GM23338 (cell line): ENCODE measurements at regions not wholly inside any gene's neighbourhood (a gene's known extent, or its start where the extent isn't known, plus 50 kb on each side); places are given as distances from the start of the nearest gene placed in this dataset.

Experiments used
- EZH2phosphoT487 ChIP-seq: fragments of 200-600 bp; sonication (generic); IDR thresholded peaks from one replicate; pipeline ENCODE4 v1.8.1; 2018; ENCODE audit warnings: antibody characterized with exemption; ENCODE audit not compliant: unreplicated experiment
- JUNB ChIP-seq: IDR thresholded peaks from one replicate; pipeline ENCODE4 v1.6.1; 2016; ENCODE audit warnings: antibody characterized with exemption; ENCODE audit not compliant: unreplicated experiment
- NANOG ChIP-seq: IDR thresholded peaks from 2 replicates; pipeline ENCODE4 v1.6.1; 2016; ENCODE audit warnings: antibody characterized with exemption, borderline replicate concordance
- POLR2AphosphoS5 ChIP-seq: IDR thresholded peaks from 2 replicates; pipeline ENCODE4 v1.6.1; 2016; ENCODE audit warnings: antibody characterized with exemption, low read depth
- TF ChIP-seq, protein P1 (sequence below), 2 experiments: fragments of 200-600 bp in 1 of 2; sonication (generic) in 1 of 2; conservative IDR thresholded peaks; 2 replicates each; pipeline versions ENCODE4 v1.5.1 to v1.6.1; 2016 to 2017; ENCODE audit warnings: antibody characterized with exemption in 2 of 2, low read depth in 2 of 2, mild to moderate bottlenecking in 2 of 2, moderate library complexity in 1 of 2

DNA sequence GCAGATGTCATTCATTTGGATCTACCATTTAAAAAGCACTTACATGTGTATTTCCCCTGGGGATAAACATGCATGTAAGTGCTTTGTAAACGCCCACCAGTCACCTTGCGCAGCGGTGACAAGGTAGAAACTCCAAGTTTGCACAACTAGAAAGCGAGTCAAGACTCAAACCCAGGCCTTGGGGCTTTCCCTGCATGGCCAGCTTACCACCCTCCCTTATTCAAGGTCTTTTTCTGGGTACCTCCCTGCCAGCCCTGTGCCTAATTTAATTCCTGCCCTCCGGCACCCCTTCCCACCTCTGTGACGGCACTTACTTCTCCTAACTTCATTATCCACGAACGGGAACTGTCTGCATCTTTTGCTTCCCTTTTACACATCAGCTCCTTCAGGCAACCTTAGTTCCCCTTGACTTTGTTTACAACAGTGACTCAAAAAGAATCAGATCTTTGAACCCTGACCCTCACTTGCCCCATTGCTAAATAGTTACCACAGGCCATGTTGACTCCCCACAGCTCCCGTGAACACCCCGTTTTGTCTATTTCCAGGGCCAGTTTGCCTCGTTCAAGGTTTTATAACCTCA lies 138.3 kb upstream of the ETS2 start:
- TF ChIP-seq JUNB (no peak), EZH2phosphoT487 (no peak), NANOG (no peak), POLR2AphosphoS5 (no peak)
- TF ChIP-seq, protein P1, sequence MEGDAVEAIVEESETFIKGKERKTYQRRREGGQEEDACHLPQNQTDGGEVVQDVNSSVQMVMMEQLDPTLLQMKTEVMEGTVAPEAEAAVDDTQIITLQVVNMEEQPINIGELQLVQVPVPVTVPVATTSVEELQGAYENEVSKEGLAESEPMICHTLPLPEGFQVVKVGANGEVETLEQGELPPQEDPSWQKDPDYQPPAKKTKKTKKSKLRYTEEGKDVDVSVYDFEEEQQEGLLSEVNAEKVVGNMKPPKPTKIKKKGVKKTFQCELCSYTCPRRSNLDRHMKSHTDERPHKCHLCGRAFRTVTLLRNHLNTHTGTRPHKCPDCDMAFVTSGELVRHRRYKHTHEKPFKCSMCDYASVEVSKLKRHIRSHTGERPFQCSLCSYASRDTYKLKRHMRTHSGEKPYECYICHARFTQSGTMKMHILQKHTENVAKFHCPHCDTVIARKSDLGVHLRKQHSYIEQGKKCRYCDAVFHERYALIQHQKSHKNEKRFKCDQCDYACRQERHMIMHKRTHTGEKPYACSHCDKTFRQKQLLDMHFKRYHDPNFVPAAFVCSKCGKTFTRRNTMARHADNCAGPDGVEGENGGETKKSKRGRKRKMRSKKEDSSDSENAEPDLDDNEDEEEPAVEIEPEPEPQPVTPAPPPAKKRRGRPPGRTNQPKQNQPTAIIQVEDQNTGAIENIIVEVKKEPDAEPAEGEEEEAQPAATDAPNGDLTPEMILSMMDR (conservative IDR thresholded peaks at IDR 0.05; ENCODE audit: low read depth in 2 of 2) = no peak
